Gastrocnemius medialis (tissue), 4 donors: ENCODE measurements at regions not wholly inside any gene's neighbourhood (a gene's known extent, or its start where the extent isn't known, plus 50 kb on each side); places are given as distances from the start of the nearest gene placed in this dataset.

Experiments used
- ATAC-seq, 2 donors: fragments of 150-250 bp; one replicate each; pipeline ENCODE4 v1.9.1; 2016
- DNase-seq, 2 donors: peaks; one replicate each; pipeline ENCODE4 v3.0.0-alpha.2; 2019
- H3K27ac ChIP-seq, 4 donors: fragments of 200-600 bp; sonication (generic); 1 replicate in 1 of 4; 2 replicates in 3 of 4; pipeline ENCODE4 v1.5.1; 2016 to 2018; ENCODE audit warnings: mild to moderate bottlenecking in 2 of 4, moderate library complexity in 1 of 4
- H3K27me3 ChIP-seq, 3 donors: fragments of 200-600 bp; sonication (generic) in 2 of 3; 1 replicate in 1 of 3; 2 replicates in 2 of 3; pipeline versions ENCODE4 v1.5.1 to v1.6.0; 2016 to 2019; ENCODE audit warnings: mild to moderate bottlenecking in 1 of 3, moderate library complexity in 1 of 3
- H3K36me3 ChIP-seq, 2 donors: fragments of 200-600 bp; sonication (generic) in 1 of 2; one replicate each; pipeline ENCODE4 v1.5.1; 2017 to 2018
- H3K4me1 ChIP-seq, 2 donors: fragments of 200-600 bp; sonication (generic) in 1 of 2; one replicate each; pipeline ENCODE4 v1.5.1; 2016 to 2017; ENCODE audit warnings: mild to moderate bottlenecking in 2 of 2
- H3K4me3 ChIP-seq, 4 donors: fragments of 200-600 bp; sonication (generic) in 3 of 4; 1 replicate in 1 of 4; 2 replicates in 3 of 4; pipeline ENCODE4 v1.5.1; 2016 to 2019; ENCODE audit warnings: mild to moderate bottlenecking in 2 of 4
- H3K9me3 ChIP-seq, 3 donors: fragments of 200-600 bp; sonication (generic) in 2 of 3; 1 replicate in 1 of 3; 2 replicates in 2 of 3; pipeline ENCODE4 v1.5.1; 2016 to 2019
- CTCF ChIP-seq, 5 experiments: fragments of 450-650 bp in 3 of 5; fragments of 200-600 bp in 2 of 5; sonication (generic) in 2 of 5; IDR thresholded peaks in 4 of 5; conservative IDR thresholded peaks in 1 of 5; 1 replicate in 4 of 5; 2 replicates in 1 of 5; pipeline ENCODE4 v1.5.1; 2016 to 2019; ENCODE audit warnings: antibody characterized with exemption in 5 of 5, mild to moderate bottlenecking in 3 of 5, moderate library complexity in 3 of 5
- POLR2A ChIP-seq, 2 donors: fragments of 450-650 bp; IDR thresholded peaks; one replicate each; pipeline ENCODE4 v1.6.1; 2017; ENCODE audit warnings: antibody characterized with exemption in 2 of 2, mild to moderate bottlenecking in 2 of 2, moderate library complexity in 2 of 2
- in situ Hi-C, 4 donors: fragments of 200-750 bp; cut with MboI; loops; one replicate each; pipeline versions ENCODE4 v1.15.0 to v1.8.0; 2017; ENCODE audit warnings: low sequenced_read_pairs in 4 of 4
- intact Hi-C: fragments of 100-400 bp; cut with DNase I; formaldehyde crosslinking; loops from one replicate; pipeline ENCODE4 v1.15.1; 2023; ENCODE audit warnings: low total_unique reads

DNA sequence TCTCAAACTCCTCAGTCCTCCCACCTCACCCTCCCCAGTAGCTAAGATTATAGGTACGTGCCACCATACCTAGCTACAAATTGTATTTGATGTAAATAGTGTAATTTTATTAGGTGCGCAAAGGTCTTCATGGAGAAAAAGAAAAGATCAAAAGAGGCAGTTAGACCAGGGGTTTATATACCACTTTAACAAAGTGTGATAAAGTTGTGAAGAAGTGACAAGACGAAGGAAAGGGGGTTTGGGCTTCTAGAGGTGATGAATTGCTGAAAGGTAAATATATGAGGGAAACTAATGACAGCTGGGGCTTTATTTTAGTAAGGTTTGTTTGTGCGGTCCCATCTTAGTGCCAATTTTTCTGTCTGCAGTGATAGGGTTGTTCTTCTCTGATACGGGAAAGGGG lies 105.3 kb downstream of the CD24 start:
- H3K27me3 ChIP-seq = no peaks in the 10 kb centered on the region
- no peaks in the 10 kb centered on the region for H3K4me1 ChIP-seq
- no peak overlapping the region for H3K27ac ChIP-seq
- no peaks in the 10 kb centered on the region for H3K9me3 ChIP-seq
- TF ChIP-seq POLR2A (IDR thresholded peaks at IDR 0.05) (no peak), CTCF (IDR thresholded peaks at IDR 0.05 in 4 of 5, conservative IDR thresholded peaks at IDR 0.05 in 1 of 5) (no peak)
- no peaks in the 10 kb centered on the region for H3K36me3 ChIP-seq
- ATAC-seq = no peak
- in situ Hi-C loops = no loop called here
- intact Hi-C loops = no loop called here
- no peak for DNase-seq
- no peak overlapping the region for H3K4me3 ChIP-seq

DNA sequence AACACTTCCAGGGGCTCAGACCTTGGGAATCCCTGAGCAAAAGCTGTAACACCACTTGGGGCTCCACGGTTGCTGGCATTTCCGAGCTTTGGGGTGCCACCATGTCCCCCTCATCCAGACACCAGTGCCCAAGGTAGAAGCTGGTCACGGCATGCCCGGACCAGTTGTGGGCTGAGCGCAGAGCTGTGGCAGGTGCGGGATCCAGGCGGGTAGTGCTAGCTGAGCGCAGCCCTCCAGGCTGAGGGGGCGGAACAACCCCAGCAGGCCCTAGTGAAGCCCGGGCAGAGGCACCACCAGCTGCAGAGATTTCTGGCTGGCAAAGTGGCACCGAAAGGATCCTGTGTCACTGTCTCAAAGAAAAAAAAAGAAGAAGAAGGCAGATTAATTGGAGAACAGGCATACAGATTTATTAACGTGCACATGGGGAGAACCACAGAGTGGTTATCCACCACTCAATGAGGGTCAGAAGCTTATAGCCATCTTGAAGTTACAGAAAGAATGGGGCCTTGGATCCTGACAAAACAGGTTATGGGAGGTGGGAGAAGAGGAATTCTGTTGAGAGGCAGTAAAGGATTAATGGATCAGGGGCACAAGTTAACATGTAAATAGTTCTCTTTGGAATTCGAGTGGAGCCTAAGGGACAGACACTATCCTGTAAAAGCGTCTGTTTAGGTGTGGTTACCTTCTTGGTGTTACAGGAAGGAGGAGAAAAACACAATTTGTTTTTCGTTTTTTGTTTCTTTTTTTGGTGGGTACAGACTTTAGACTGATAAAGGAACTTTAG lies 107.5 kb downstream of the CD24 start:
- DNase-seq (no peak), ATAC-seq (no peak)
- Histone ChIP-seq H3K27ac (no peak overlapping the region), H3K4me3 (no peak overlapping the region), H3K27me3 (no peaks in the 10 kb centered on the region), H3K9me3 (no peaks in the 10 kb centered on the region), H3K4me1 (no peaks in the 10 kb centered on the region), H3K36me3 (no peaks in the 10 kb centered on the region)
- TF ChIP-seq POLR2A (IDR thresholded peaks at IDR 0.05) = no peak
- TF ChIP-seq CTCF (IDR thresholded peaks at IDR 0.05 in 4 of 5, conservative IDR thresholded peaks at IDR 0.05 in 1 of 5) = no peak
- in situ Hi-C loops = no loop called here
- intact Hi-C loops = no loop called here

- Histone ChIP-seq H3K36me3 (no peaks in the 10 kb centered on the region), H3K27me3 (no peaks in the 10 kb centered on the region), H3K4me3 (no peak overlapping the region), H3K27ac (no peak overlapping the region), H3K4me1 (no peaks in the 10 kb centered on the region), H3K9me3 (no peaks in the 10 kb centered on the region)
- intact Hi-C loops (no loop called here), in situ Hi-C loops (no loop called here)
- no peak for TF ChIP-seq POLR2A (IDR thresholded peaks at IDR 0.05)
- no peak for TF ChIP-seq CTCF (IDR thresholded peaks at IDR 0.05 in 4 of 5, conservative IDR thresholded peaks at IDR 0.05 in 1 of 5)
- DNase-seq (no peak), ATAC-seq (no peak)
These were observed 111.7 kb downstream of the CD24 start for GRCh38 chr6:106862858-106863257.

GRCh38 chr6:106860940-106861339 lies 113.6 kb downstream of the CD24 start:
- ATAC-seq (no peak), DNase-seq (no peak)
- in situ Hi-C loops (no loop called here), intact Hi-C loops (no loop called here)
- no peak for TF ChIP-seq CTCF (IDR thresholded peaks at IDR 0.05 in 4 of 5, conservative IDR thresholded peaks at IDR 0.05 in 1 of 5)
- no peak for TF ChIP-seq POLR2A (IDR thresholded peaks at IDR 0.05)
- H3K4me3 ChIP-seq = no peak overlapping the region
- H3K27ac ChIP-seq = no peak overlapping the region
- H3K27me3 ChIP-seq = no peaks in the 10 kb centered on the region
- no peaks in the 10 kb centered on the region for H3K36me3 ChIP-seq
- H3K4me1 ChIP-seq = no peaks in the 10 kb centered on the region
- no peaks in the 10 kb centered on the region for H3K9me3 ChIP-seq

- ATAC-seq (no peak), DNase-seq (no peak)
- in situ Hi-C loops (no loop called here), intact Hi-C loops (no loop called here)
- Histone ChIP-seq H3K27ac (no peak overlapping the region), H3K36me3 (no peaks in the 10 kb centered on the region), H3K27me3 (no peaks in the 10 kb centered on the region), H3K4me1 (no peaks in the 10 kb centered on the region), H3K4me3 (no peak overlapping the region), H3K9me3 (no peaks in the 10 kb centered on the region)
- TF ChIP-seq CTCF (IDR thresholded peaks at IDR 0.05 in 4 of 5, conservative IDR thresholded peaks at IDR 0.05 in 1 of 5) (no peak), POLR2A (IDR thresholded peaks at IDR 0.05) (no peak)
These were observed 115.9 kb downstream of the CD24 start for GRCh38 chr6:106858653-106859092.
